Inferior parietal cortex (tissue), 1 donor: ENCODE measurements at regions not wholly inside any gene's neighbourhood (a gene's known extent, or its start where the extent isn't known, plus 50 kb on each side); places are given as distances from the start of the nearest gene placed in this dataset.
A peak's percentile ranks its signal among the peaks of the same experiment; 100 is the strongest.

ENCODE experiments used
- DNase-seq: peaks from one replicate; pipeline ENCODE4 v3.0.0-alpha.2; 2016; ENCODE audit errors: extremely low spot score

DNA sequence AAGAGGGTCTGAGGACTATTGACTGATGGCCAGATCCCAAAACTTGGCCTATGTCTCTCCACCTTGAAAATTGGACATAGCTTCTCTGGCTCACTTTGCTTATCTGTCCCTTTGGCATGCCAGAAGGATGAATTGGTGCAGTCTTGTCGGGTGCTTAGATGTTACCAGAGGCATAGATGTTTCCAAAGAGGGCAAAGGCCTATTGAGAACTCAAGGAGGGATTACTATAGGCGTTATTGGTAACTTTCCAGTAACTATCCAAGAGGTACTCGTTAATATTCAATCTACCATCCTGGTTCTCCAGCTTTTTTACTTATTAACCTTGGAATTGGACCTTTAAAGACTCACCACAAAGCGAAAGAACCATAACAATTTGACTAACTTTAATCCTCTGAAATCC lies 368.3 kb upstream of the ESRRG start:
- DNase-seq: no peak

DNA sequence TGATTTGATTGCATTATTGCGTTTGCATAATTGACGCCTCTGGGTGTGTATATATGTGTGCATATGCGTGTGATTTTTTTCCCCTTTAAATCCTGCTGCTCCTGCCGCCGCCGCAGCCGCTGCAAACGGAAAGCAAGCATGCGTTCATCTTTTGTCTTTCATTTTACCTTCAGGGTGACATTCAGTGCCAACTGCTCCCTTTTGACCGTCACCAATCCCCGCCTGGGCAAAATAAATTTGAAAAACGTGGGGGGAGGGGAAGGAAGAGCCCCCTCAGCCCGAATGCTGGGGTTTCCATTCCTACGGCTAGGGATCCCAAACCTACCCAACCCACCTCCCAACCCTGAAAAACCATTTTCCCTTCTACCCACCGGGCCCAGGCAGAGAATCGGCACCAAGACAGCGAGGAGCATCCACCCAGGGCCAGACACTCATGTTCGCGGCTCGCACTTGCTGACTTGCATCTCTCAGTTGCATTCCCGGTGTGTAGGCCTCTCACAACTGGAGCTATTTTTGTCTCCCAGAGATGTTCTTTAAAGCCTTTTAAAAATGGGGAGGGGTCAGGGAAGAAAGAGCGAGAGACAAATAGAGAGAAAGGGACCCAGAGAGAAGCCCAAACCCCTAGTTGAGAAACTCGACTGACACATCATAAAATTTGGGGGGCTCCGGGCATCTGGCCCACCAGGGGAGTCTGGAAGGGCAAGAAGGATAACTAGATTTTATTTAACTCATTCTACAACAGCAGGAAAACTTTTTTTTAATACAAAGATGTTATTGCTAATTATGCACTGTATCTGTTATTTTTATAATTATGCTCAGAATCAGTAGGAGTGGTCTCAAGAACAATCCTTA lies 367.1 kb upstream of the ESRRG start:
- DNase-seq: peak; percentile 44

DNA sequence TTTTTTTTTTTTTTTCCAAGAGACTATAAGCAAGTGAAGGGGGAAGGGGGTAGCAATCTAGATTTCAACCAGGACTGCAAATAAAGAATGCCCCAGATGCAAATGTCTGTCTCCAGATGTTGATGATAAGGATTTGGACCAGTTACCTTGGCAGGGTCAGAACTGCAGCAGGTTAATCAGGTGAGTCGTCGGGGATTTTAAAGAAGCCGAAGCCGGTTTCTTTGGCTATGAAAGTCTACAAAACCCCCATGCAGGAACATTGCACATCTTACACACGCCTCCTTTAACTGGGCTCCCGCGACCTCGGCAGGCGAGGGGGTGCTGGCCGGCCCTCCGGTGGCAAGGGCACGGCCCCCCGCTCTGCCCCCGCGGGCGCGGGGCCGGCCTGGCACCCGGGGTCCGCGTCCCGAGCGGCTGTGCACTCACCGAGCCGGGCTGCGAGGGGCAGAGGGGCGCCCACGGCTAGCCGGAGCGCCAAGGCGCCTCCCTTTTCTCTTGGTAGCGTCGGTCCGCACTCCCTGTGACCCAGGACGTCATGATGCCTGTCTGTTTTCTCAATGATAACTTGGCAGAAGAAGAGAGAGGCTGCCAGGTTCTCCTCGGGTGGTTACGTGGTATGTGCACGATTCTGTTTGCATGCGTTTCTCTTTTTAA lies 366.3 kb upstream of the ESRRG start:
- DNase-seq: peak; percentile 71

DNA sequence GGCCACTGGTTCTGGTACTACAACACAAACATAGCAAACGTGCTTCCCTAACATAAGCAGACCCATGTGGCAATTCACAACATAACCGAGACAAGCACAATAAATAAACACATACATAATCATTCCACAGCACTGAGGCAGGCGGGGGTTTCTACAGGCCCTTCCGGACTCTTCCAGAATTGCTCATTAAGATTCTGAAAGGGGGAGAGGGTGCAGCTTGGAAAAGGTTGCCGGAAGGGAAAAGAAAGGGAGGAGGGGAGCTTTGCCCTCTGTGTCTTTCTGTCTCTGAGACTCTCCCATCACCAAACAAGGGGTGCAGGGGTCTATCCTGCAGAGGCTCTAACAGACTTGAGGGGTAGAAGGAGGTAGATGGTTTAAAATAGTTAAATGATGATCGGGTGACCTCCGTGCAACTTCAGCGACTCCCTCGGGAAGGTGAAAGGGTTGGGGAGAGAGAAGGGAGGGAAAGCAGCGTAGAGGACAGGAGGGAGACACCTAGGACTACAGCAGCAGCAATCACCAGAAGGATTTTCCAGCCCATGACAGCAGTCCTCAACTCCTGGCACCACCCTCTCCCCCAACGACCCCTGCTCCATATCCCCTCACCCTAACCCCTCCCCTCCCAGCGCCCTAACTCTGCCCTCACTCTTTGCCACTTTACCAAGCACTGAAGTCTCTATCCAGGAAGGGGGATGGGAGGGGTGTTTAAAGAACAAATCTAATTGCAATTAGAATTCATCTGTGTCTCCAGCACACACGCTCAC lies 365.5 kb upstream of the ESRRG start:
- DNase-seq: no peak

DNA sequence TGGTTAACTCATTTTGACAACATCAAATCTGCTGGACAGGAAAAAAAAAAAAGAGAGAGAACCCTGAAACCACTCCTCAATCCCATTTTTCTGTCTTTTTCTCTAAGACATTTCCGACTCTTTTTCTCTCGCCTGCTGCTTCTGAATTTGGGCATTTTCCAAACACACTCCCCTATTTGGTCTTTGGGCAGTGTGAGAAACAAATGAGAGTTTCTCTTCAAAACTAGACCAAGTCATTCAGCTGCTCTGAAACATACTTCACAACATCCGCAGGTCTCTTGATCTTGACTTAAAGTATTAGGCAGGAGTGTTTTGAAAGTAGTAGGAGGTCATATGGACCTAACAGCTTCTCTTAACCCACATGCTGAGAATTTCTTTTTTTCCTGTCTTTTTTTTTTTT lies 364.8 kb upstream of the ESRRG start:
- DNase-seq: peak; percentile 49

DNA sequence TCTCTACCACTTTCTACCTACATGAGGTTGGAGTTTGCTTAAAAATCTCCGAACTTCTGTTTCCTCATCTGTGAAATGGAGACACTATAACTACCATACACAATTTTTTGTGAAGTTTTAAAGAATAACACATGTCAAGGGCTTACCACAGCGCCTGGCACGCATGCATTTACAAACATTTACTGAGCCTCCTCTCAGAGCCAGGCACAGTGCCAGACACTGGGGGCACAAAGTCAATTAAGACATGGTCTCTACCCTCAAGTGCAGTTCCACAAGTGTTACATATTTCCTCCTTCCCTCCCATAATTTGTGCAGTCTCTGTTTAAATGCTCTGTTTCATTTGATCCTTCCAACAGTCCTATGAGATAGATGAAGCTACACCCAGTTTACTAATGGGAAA lies 356.4 kb upstream of the ESRRG start:
- no peak for DNase-seq

DNA sequence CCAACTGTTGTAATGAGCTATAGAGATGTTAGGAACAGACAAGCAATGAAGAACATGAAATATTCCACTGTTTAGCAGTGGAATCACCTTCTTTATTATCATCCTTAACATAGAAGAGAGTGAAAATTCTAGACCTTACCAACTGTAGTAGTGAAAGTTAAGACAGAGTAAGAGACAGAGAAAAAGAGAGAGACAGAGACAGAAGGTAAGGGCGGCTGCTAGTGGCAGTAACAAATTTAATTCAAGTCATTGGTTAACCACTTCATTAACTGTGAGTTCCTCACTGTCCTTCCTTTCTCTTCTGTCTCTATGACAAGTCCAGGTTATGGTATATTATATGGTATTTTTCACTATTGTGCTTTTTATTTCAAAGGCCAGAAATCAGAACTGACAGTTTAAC lies 355.7 kb upstream of the ESRRG start:
- DNase-seq: peak; percentile 22

DNA sequence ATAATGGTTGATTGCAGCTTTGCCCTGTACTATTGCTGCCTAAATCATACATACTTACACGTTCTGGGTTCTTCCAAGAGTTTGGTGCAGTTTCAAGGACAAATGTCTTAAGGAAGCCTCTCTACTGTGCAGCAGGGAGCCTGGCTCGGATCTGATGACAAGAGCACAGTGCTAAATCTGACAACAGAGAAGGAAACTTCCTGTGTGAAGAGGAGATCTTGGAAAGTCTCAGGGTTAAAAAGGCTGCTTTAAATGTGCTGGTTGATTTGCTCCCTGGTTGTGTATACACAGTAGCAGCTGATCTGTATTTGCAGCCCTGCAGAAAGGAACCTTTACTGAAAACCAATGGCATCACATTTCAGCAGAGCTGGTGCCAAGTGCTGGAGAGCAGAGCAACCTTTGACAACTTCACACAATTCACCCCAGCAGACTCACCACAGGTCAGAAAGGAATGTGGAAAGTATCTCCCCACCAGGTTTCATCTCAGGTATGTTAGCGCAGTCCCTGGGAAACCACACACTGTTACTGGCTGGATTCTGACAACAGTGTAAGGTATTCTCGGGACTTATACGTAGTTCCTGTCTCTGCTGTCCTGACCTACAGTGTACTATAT lies 355.0 kb upstream of the ESRRG start:
- DNase-seq: peak; percentile 59

DNA sequence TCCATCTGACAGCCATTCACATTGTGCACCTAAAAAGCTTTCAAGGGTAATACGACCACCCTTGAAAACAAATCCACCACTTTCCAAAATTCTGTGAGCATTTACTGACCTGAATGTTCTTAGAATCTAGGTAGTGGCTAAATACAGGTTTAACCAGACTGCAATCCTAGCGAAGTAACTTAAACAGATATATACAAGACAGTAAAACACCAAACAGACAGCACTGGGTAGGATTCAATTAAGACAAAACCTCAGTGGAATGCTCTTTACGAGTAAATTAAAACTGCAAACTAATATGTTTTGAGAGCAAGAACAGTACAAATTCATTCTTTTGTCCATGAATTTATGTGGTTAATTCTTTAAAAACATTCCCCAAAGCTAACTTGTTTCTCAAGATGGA lies 354.2 kb upstream of the ESRRG start:
- DNase-seq: peak; percentile 39

DNA sequence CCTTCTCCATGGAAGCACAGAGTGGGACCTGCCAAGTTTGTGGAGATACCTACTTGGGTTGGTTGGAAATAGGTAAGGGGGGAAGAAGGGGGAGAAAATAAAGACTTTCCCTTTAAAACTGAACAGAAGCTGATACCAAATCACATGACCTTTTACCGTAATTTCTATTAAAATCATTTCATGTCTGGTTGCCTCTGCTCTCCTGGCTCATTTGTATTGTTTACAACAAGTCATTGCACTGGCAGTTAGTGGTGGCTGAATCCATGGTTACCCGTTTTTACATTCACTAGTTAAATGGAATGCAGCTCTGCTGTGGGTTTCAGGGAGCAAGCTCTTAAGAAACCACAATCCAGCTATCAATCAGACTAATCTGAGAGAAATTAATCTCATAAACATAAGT lies 353.7 kb upstream of the ESRRG start:
- DNase-seq: no peak

DNA sequence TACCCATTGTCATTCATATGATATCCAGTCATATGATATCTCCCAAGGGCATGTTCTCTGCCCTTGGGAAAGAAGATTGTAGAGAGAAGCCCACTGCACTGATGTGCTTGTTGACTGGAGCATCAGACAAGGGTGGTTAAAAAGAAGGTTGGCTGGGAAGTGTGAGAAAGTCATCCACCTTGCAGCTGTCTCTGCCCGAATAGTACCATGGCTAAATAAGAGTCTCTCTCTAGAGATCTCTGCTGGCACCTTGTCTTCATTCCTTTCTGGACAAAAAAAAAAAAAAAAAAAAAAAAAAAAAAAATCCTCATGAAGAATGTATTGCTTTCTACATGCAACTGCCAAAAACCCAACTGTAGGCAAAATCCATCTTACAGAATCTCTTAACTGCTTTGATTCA lies 349.7 kb upstream of the ESRRG start:
- no peak for DNase-seq

DNA sequence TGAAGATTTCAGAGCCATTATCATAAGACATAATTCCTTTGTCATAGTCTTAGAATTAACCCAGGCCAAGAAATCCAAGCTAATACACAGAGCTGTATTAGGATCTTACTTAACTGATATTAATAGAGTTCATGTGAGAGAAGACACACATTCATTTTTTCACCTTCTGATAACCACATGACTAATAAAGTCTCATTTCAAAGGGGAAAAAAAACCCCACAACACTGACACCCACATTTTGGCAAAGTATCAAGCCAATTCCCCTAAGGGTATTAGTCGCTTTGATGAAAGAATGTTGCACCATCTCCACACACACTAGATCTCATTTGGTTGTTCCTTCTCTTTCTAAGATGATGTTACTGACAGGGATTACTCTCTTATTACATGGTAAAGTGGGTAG lies 344.4 kb upstream of the ESRRG start:
- no peak for DNase-seq

DNA sequence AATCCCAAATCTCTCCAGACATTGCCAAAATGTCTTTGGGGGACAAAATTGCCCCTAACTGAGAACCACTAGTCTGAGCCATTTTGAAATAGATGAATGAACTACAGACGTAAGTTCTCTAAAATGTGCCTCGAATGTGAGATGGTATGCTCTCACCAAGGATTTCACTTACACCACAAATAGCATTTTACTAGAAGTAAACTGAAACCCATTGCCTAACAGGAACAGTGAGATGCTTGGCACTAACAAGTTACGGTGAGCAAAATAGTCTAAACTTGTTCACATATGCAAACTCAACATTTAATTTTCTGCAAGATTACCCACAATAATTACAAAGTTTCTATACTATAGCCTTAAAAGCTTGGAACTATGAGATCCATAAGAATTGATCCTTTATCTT lies 343.6 kb upstream of the ESRRG start:
- DNase-seq: no peak

DNA sequence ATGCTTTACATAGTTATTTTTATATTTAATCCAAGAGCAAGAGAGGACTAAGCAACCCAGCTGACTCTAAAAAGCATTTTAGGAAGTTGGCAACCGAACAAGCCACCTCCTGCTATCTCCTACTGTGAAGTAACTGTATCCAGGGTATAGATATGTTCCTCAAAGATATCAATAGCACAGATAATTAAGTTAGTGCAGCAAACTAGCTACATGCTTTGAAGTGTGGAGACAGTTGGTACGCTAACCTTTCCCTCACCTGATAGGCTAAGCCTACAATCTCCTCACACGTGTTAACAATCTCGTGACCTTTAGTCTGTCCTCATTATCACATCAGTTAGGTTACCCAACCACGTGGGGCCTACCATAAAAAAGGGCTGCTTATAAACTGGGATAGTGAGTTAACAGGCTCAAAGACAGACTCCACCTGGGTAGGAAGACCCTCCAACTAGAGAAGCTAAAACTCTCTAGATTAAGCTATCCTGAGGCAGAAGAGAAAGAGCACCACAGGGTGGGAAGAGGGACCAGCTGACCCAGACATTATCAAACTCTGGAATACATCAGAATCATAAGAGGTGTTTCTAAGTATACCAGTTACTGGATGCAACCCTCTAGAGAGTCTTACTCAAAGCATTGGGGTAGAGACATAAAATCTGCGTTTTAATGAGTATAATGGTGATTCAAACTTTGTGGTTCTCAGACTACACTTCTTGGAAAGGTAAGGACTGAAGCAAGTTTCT lies 340.1 kb upstream of the ESRRG start:
- DNase-seq: no peak

DNA sequence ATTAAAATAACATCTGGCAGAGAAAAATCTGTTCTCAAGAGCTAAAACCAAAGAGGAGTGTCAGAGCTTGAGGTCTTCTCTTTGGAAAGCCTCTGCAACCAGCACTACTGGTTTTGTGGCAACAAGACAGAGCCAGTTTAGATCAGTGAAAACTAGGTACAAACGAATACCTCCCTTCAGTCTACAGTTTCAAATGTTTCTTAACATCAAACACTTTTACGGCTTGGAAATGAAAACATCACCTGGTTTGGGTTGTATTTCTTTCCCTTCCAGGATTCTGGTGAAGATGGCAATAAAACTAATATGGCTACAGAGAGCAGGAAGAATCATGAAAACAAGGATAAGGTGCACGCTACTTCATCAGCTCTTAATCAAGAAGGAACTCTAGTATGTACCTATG lies 339.4 kb upstream of the ESRRG start:
- DNase-seq: no peak

DNA sequence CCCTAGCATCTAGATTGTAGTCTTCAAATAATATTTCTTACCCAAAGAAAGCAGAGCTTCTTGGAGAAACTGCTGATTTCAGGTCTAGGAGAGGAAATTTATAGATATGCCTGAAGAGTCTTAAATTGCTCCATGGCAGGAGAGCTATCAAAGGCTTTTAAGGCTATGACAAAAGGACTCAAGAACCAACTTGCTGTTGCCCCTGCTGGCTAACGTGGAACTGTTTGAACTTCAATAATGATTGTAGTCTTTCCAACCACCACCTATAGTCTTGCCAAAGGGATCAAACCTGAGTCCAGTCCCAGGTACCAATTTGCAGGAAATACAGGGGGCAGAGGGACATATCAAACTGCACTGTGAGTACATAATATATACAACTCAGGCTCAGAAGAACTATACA lies 336.2 kb upstream of the ESRRG start:
- no peak for DNase-seq

DNA sequence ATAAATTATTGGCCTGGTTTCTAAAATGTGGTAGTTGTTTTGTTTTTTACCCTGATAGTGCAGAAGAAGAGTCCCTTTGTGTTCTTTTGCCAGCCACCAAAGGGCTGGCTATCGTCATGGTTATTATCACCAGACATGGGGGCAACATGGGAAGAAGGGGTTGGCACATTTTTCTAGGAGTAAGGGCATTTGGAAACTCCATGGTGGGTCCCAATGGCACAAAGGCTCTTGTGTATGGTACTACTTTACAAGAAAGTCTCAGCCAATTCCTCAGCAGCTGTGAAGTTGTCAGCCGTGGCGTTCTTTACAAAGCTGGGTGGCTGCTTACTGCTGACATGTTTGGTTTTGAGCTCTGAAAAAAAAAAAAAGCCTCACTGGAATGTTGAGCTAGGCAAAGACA lies 330.4 kb upstream of the ESRRG start:
- DNase-seq: no peak

DNA sequence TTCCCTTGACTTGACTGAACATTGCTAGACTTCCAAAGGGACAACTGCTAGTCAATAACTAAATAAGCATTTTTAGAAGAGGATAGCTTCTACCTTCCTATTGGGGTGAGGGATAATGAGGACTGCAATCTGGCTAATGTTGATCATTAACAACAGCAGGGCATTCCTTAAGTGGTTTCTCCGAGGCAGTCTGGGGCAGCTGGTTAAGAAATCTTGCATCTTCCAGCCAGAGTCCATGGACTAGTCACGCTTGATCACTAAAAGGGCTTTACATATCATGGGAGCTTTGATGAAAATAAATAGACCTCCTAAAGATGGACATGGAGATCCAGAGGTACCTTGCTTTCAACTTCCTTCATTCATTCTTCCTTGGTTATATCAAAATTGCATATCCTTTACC lies 329.4 kb upstream of the ESRRG start:
- DNase-seq: no peak

DNA sequence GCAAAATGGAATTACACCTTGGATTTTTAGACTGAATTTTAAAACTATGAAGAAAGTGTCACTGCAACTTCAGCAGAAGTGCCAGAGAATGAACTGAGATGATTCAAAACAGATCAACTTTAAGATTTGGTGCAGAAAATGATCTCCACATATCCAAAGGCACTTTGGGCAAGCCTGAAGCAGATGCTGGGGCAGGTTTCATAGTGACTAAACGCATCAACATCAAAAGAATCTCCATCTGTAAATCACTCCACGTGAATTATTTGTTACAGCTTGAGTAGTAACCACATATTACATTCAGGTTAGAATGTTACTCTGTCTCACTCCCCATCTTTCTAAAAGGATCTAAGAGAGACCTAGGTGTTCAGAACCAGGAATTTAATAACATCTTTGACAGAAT lies 329.0 kb upstream of the ESRRG start:
- no peak for DNase-seq

DNA sequence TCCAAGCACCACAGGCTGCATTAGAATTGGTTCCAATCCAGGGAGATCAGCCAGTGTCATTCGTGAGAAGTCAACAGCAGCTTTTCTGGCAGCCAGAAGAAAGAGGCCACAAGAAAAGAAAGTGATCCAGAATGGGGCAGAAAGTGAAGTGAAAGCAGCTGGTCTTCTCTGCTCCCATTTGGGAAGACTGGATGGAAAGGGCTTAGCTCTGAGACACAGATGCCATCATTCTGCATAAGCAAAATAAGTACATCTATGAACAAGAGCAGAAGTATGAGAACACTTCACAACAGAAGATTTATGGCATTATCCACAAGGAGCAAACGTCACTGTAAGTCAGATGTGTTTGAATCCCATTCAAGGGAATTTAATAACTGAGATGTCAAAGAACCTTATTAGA lies 326.5 kb upstream of the ESRRG start:
- no peak for DNase-seq

DNA sequence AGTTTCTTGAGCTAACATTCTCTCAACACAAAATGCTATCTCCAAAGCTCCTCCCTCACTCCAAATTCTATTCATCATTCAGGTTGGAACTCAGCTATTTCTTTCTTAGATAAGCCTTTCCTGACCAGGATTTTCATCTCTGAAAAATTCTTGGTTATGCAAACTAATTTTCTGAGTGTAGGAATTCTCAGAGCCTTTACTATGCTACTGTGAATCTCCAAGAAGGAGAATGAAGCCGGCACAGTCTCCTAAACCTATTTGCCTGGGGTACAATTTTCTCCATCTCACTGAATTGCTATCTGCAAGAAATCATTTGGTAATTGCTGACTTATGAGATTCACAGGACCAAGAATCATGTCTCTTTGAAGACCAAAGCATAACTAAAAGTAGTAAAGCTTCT lies 325.9 kb upstream of the ESRRG start:
- no peak for DNase-seq
